GM10266 (cell line): ENCODE measurements at regions not wholly inside any gene's neighbourhood (a gene's known extent, or its start where the extent isn't known, plus 50 kb on each side); places are given as distances from the start of the nearest gene placed in this dataset.

Experiments used
- DNase-seq: peaks from one replicate; pipeline ENCODE4 v3.0.0; 2012; ENCODE audit errors: extremely low spot score
- TF ChIP-seq, protein P1 (sequence below): IDR thresholded peaks from 2 replicates; pipeline ENCODE4 v1.5.1; 2012; ENCODE audit warnings: mild to moderate bottlenecking, low read depth; ENCODE audit not compliant: control insufficient read depth, insufficient read depth; ENCODE audit errors: missing control alignments

DNA sequence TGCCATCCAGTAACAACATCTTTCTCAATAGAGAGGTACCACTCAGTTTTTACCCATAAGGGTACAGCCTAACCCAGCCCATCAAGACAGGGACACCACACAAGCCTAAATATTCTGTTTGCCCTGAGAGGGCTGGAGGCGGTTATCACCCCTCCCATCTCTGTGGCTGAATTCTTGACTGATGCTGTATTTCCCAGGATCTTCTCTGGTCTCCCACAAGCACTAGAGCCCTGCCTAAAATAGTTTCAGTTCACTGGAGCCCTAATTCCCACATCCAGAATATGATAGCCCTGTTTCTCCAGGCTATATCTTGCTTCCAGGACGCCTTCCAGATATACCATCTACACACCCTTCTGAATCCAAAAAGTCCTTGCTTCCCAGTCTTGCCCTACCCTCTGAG is 91.6 kb upstream of the NMU start:
- TF ChIP-seq, protein P1, sequence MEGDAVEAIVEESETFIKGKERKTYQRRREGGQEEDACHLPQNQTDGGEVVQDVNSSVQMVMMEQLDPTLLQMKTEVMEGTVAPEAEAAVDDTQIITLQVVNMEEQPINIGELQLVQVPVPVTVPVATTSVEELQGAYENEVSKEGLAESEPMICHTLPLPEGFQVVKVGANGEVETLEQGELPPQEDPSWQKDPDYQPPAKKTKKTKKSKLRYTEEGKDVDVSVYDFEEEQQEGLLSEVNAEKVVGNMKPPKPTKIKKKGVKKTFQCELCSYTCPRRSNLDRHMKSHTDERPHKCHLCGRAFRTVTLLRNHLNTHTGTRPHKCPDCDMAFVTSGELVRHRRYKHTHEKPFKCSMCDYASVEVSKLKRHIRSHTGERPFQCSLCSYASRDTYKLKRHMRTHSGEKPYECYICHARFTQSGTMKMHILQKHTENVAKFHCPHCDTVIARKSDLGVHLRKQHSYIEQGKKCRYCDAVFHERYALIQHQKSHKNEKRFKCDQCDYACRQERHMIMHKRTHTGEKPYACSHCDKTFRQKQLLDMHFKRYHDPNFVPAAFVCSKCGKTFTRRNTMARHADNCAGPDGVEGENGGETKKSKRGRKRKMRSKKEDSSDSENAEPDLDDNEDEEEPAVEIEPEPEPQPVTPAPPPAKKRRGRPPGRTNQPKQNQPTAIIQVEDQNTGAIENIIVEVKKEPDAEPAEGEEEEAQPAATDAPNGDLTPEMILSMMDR: no peak
- DNase-seq: no peak

- TF ChIP-seq, protein P1: no peak
- DNase-seq: no peak
These were observed 90.0 kb upstream of the EXOC1L start for GRCh38 chr4:55729351-55730279.

GRCh38 chr4:55730280-55730931 is 89.2 kb upstream of the EXOC1L start:
- TF ChIP-seq, protein P1: no peak
- no peak for DNase-seq

DNA sequence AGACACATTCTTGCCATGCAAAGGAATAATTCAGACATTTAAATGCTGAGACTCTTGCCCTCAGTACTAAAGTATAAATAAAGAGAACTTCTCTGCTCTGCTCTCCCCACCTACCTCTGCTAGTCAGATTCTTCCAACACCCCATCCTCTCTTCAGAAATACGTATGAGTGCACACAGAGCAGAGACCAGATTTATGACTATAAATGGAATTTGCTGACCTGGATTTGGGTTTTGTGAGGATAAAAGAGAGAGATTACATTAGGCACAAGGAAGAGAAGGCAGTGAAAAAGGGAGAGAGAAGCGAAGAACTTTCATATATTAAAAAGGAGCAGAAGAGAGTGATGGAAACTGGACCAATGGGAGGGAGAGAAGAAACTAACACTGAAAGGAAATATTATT is 87.6 kb upstream of the EXOC1L start:
- TF ChIP-seq, protein P1: no peak
- no peak for DNase-seq

- no peak for DNase-seq
- TF ChIP-seq, protein P1: no peak
These were observed 86.7 kb upstream of the EXOC1L start for GRCh38 chr4:55732864-55733263.

DNA sequence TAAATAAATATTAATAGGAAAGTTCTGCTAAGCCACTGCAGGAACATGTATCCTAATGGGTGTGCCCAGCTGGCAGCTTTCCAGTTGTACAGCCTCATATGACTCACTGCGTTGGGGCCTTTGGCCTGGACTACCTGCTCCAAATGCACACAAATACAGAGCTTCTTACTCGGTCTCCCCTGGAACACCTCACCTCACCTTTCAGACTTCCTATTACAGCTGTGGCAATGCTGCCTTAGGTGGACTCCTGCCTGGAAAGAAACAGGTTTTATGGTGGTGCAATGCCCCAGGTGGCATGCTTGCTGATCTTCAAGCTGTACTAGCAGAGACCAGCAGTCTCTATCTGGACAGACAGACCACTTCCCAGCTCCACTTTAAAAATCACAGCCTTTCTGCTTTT is 85.7 kb upstream of the EXOC1L start:
- TF ChIP-seq, protein P1: no peak
- DNase-seq: no peak
